Ovary (tissue), 7 donors: ENCODE measurements at regions not wholly inside any gene's neighbourhood (a gene's known extent, or its start where the extent isn't known, plus 50 kb on each side); places are given as distances from the start of the nearest gene placed in this dataset.
A peak's percentile ranks its signal among the peaks of the same experiment; 100 is the strongest.

Experiments used
- DNase-seq, 5 donors: peaks; one replicate each; pipeline ENCODE4 v3.0.0-alpha.2; 2019 to 2020
- H3K27ac ChIP-seq, 2 donors: fragments of 200-600 bp; one replicate each; pipeline versions ENCODE4 v1.5.1 to v1.8.0; 2019 to 2022
- H3K27me3 ChIP-seq: fragments of 200-600 bp; one replicate; pipeline ENCODE4 v1.8.0; 2022
- H3K36me3 ChIP-seq: fragments of 200-600 bp; sonication (generic); one replicate; pipeline ENCODE4 v1.5.1; 2019
- H3K4me1 ChIP-seq: one replicate; pipeline ENCODE4 v1.8.1; 2013; ENCODE audit warnings: mild to moderate bottlenecking, moderate library complexity; ENCODE audit not compliant: insufficient read depth
- H3K4me3 ChIP-seq: fragments of 200-600 bp; sonication (generic); one replicate; pipeline ENCODE4 v1.5.1; 2017
- H3K9me3 ChIP-seq, 2 donors: fragments of 200-600 bp in 1 of 2; sonication (generic) in 1 of 2; one replicate each; pipeline versions ENCODE4 v1.5.1 to v1.8.1; 2013 to 2019; ENCODE audit warnings: mild to moderate bottlenecking in 1 of 2, moderate library complexity in 1 of 2
- CTCF ChIP-seq, 3 donors: fragments of 450-650 bp in 2 of 3; fragments of 200-600 bp in 1 of 3; IDR thresholded peaks; one replicate each; pipeline versions ENCODE4 v1.5.1 to v1.8.0; 2016 to 2022; ENCODE audit warnings: antibody characterized with exemption in 3 of 3, mild to moderate bottlenecking in 1 of 3
- EP300 ChIP-seq: sonication (generic); formaldehyde crosslinking; IDR thresholded peaks from one replicate; pipeline ENCODE4 v1.6.1; 2017; ENCODE audit warnings: antibody characterized with exemption
- POLR2A ChIP-seq: fragments of 450-650 bp; IDR thresholded peaks from one replicate; pipeline ENCODE4 v1.6.1; 2017; ENCODE audit warnings: antibody characterized with exemption, mild to moderate bottlenecking, moderate library complexity
- WGBS, 3 donors: extraction: QIAGEN DNeasy Blood & Tissue Kit in 1 of 3; methylation state at CpG; one replicate each; pipeline versions ENCODE4 v1.1.5 to v1.1.7; 2013 to 2017; 5-methylcytosine and 5-hydroxymethylcytosine counted together
- intact Hi-C, 4 donors: fragments of 100-400 bp; cut with DNase I; formaldehyde crosslinking; loops; one replicate each; pipeline versions ENCODE4 v1.11.0 to v1.15.1; 2022 to 2023
- donor health status: DM: no; HTN: no; CAD: no; lungs with moderate emphysema.
- donor health status: DM: no; HTN: no; CAD: no.
- donor health status: Bipolar disorder and iron deficiency.
- donor health status: DM: no; HTN: no; CAD: no.
- donor health status: DM: yes; HTN: yes; CAD: no.

GRCh38 chr2:109694190-109694589 lies 80.0 kb downstream of the SOWAHC start:
- Histone ChIP-seq H3K27ac (peak overlapping the region in 1 of 2 donors; percentile 13), H3K27me3 (no peaks in the 10 kb centered on the region), H3K4me1 (peaks cover 32% of the 10 kb centered on the region), H3K36me3 (no peaks in the 10 kb centered on the region), H3K9me3 (no peaks in the 10 kb centered on the region), H3K4me3 (no peak overlapping the region)
- TF ChIP-seq EP300 (no peak), POLR2A (no peak)
- intact Hi-C loops: loop anchor here in 2 of 4 donors (10.0 kb wide), 1 partner anchor 79 kb away; the partner anchor contains the start of genes SEPTIN10 (in 2 of the 2) and SOWAHC (in 2 of the 2)
- 43 to 49% (median 44%) methylated on average over 2 of the region's 2 CpGs for WGBS, 3 donors
- DNase-seq: no peak

- DNase-seq: no peak
- WGBS, 3 donors: 91 to 96% (median 91%) methylated on average over 2 of the region's 2 CpGs
Measured at GRCh38 chr2:109695290-109695689, 81.1 kb downstream of the SOWAHC start.

GRCh38 chr2:109699646-109700045 lies 85.5 kb downstream of the SOWAHC start:
- Histone ChIP-seq H3K9me3 (no peaks in the 10 kb centered on the region), H3K27ac (no peak overlapping the region), H3K36me3 (no peaks in the 10 kb centered on the region), H3K27me3 (no peaks in the 10 kb centered on the region), H3K4me1 (peaks cover 4% of the 10 kb centered on the region), H3K4me3 (no peak overlapping the region)
- no peak for TF ChIP-seq EP300
- peak in 4 of 5 donors; percentile 31 to 54 (median 39) for DNase-seq
- intact Hi-C loops: loop anchor here in 2 of 4 donors (10.0 kb wide), 1 partner anchor 85 kb away; the partner anchor contains the start of genes SEPTIN10 (in 2 of the 2) and SOWAHC (in 2 of the 2)
- WGBS, 3 donors: 6 to 11% (median 6%) methylated on average over 7 of the region's 7 CpGs

More at GRCh38 chr2:109695290-109695689, 81.1 kb downstream of the SOWAHC start:
- Histone ChIP-seq H3K36me3 (no peaks in the 10 kb centered on the region), H3K9me3 (no peaks in the 10 kb centered on the region), H3K27ac (no peak overlapping the region), H3K4me1 (peaks cover 27% of the 10 kb centered on the region), H3K27me3 (no peaks in the 10 kb centered on the region), H3K4me3 (no peak overlapping the region)
- TF ChIP-seq CTCF (IDR thresholded peaks at IDR 0.05): no peak
- no peak for TF ChIP-seq POLR2A
- no peak for TF ChIP-seq EP300
- intact Hi-C loops: loop anchor here in 2 of 4 donors (10.0 kb wide), 1 partner anchor 80 kb away; the partner anchor contains the start of genes SEPTIN10 (in 2 of the 2) and SOWAHC (in 2 of the 2)

- WGBS, 3 donors: 24 to 47% (median 46%) methylated on average over 11 of the region's 11 CpGs
- Histone ChIP-seq H3K9me3 (no peaks in the 10 kb centered on the region), H3K4me3 (no peak overlapping the region), H3K4me1 (peaks cover 4% of the 10 kb centered on the region), H3K27ac (peak overlapping the region in 1 of 2 donors; percentile 27), H3K36me3 (no peaks in the 10 kb centered on the region), H3K27me3 (no peaks in the 10 kb centered on the region)
- intact Hi-C loops: no loop called here
- no peak for DNase-seq
- TF ChIP-seq POLR2A: no peak
- no peak for TF ChIP-seq EP300
- TF ChIP-seq CTCF (IDR thresholded peaks at IDR 0.05): no peak
Measured at GRCh38 chr2:109700680-109701274, 86.6 kb downstream of the SOWAHC start.

GRCh38 chr2:109701362-109701761 lies 87.2 kb downstream of the SOWAHC start:
- peaks cover 4% of the 10 kb centered on the region for H3K4me1 ChIP-seq
- no peak overlapping the region for H3K27ac ChIP-seq
- no peaks in the 10 kb centered on the region for H3K36me3 ChIP-seq
- H3K4me3 ChIP-seq: no peak overlapping the region
- intact Hi-C loops: no loop called here
- WGBS, 3 donors: 76 to 83% (median 82%) methylated on average over 7 of the region's 7 CpGs
- DNase-seq: no peak
- no peaks in the 10 kb centered on the region for H3K27me3 ChIP-seq
- H3K9me3 ChIP-seq: no peaks in the 10 kb centered on the region
- TF ChIP-seq POLR2A (no peak), CTCF (IDR thresholded peaks at IDR 0.05) (no peak), EP300 (no peak)
